NCI-H2029 treated with DMSO at 0.1 percent for 48 hours (cell line): ENCODE measurements at regions not wholly inside any gene's neighbourhood (a gene's known extent, or its start where the extent isn't known, plus 50 kb on each side); places are given as distances from the start of the nearest gene placed in this dataset.

Source experiments
- DNase-seq: peaks from one replicate; lab custom pipeline; 2025; lab: John Stamatoyannopoulos, UW

GRCh38 chr2:204183608-204184007 is 247.0 kb downstream of the ICOS start:
- DNase-seq, result no peak

- DNase-seq, result no peak
Observed at GRCh38 chr2:204184226-204184625, 247.7 kb downstream of the ICOS start.

GRCh38 chr2:204187229-204188083 is 250.9 kb downstream of the ICOS start:
- no peak for DNase-seq

GRCh38 chr2:204191574-204191973 is 255.0 kb downstream of the ICOS start:
- no peak for DNase-seq

- DNase-seq, result no peak
Observed at GRCh38 chr2:204195498-204195897, 258.9 kb downstream of the ICOS start.

- DNase-seq, result no peak
Observed at GRCh38 chr2:204197336-204198005, 260.9 kb downstream of the ICOS start.

- no peak for DNase-seq
Observed at GRCh38 chr2:204199357-204199756, 262.8 kb downstream of the ICOS start.

GRCh38 chr2:204201507-204201906 is 264.9 kb downstream of the ICOS start:
- no peak for DNase-seq

GRCh38 chr2:204202253-204202652 is 265.7 kb downstream of the ICOS start:
- no peak for DNase-seq

- DNase-seq, result no peak
Observed at GRCh38 chr2:204203704-204204103, 267.1 kb downstream of the ICOS start.

- no peak for DNase-seq
Observed at GRCh38 chr2:204205082-204205481, 268.5 kb downstream of the ICOS start.

GRCh38 chr2:204205538-204205937 is 269.0 kb downstream of the ICOS start:
- DNase-seq, result no peak

- no peak for DNase-seq
Observed at GRCh38 chr2:204207866-204208265, 271.3 kb downstream of the ICOS start.

- DNase-seq, result no peak
Observed at GRCh38 chr2:204213588-204213987, 277.0 kb downstream of the ICOS start.

GRCh38 chr2:204218040-204218439 is 281.5 kb downstream of the ICOS start:
- DNase-seq, result no peak

- no peak for DNase-seq
Observed at GRCh38 chr2:204219196-204219595, 282.6 kb downstream of the ICOS start.

- DNase-seq, result no peak
Observed at GRCh38 chr2:204220896-204221295, 284.3 kb downstream of the ICOS start.

- DNase-seq, result no peak
Observed at GRCh38 chr2:204223046-204223445, 286.5 kb downstream of the ICOS start.

GRCh38 chr2:204223544-204223943 is 287.0 kb downstream of the ICOS start:
- no peak for DNase-seq

- DNase-seq, result no peak
Observed at GRCh38 chr2:204225671-204226073, 289.1 kb downstream of the ICOS start.

GRCh38 chr2:204226305-204226880 is 289.8 kb downstream of the ICOS start:
- no peak for DNase-seq

GRCh38 chr2:204228169-204228886 is 291.8 kb downstream of the ICOS start:
- DNase-seq, result no peak
